Activated naive CD4-positive, alpha-beta T cell treated with anti-CD3 and anti-CD28 coated beads, Interleukin-2, amount 10 ng/mL, durations not matched to agents 7 days and 5 days (primary cell): ENCODE measurements at regions not wholly inside any gene's neighbourhood (a gene's known extent, or its start where the extent isn't known, plus 50 kb on each side); places are given as distances from the start of the nearest gene placed in this dataset.

ENCODE experiments used
- CTCF ChIA-PET: fragments of 350-600 bp; sonication (Branson Sonifier 250); formaldehyde crosslinking; loops from one replicate; lab custom pipeline; 2021; ENCODE audit warnings: antibody characterized with exemption; lab: Charles Lee
- DNase-seq: peaks from one replicate; pipeline ENCODE4 v3.0.0-alpha.2; 2020
- H3K27ac Mint-ChIP-seq: one replicate; pipeline ENCODE4 v1.8.0; 2021; ENCODE audit warnings: mild to moderate bottlenecking, moderate library complexity, mixed read lengths
- H3K27me3 Mint-ChIP-seq: one replicate; pipeline ENCODE4 v1.8.0; 2021; ENCODE audit warnings: mild to moderate bottlenecking, mixed read lengths
- H3K36me3 Mint-ChIP-seq: one replicate; pipeline ENCODE4 v1.8.0; 2021; ENCODE audit warnings: mixed read lengths
- H3K4me1 Mint-ChIP-seq: one replicate; pipeline ENCODE4 v1.8.0; 2021; ENCODE audit warnings: mixed read lengths
- H3K4me3 Mint-ChIP-seq: one replicate; pipeline ENCODE4 v1.8.0; 2021; ENCODE audit warnings: mild to moderate bottlenecking, moderate library complexity, mixed read lengths
- H3K9me3 Mint-ChIP-seq: one replicate; pipeline ENCODE4 v1.8.0; 2021; ENCODE audit warnings: mixed read lengths

DNA sequence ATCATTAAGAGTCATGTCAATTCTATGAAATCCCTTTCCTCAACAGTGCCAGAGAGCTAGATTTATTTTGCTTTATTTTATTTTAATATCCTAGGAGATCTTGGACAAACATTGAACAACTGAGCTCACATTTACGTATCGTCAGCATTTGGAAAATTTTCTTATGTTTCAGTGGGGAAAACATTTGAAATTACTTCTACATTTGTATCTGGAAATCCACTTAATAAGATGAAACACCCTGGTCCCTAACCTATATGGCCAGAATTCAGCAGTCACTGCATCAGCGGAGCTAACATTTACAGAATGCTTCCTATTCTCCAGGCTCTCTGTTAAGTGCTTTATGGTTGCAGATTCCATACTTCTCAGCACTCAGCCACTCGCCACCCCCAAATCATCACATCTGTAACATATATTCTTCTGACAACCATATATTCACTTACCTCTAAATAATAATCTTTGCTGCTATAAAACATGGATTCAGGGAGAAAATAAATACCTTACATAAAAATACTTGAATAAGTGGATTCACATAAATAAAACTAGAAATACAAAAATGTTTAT is 773.9 kb downstream of the JRKL start:
- no peaks in the 10 kb centered on the region for H3K36me3 Mint-ChIP-seq
- no peak overlapping the region for H3K4me3 Mint-ChIP-seq
- no peak overlapping the region for H3K27ac Mint-ChIP-seq
- DNase-seq: no peak
- no peaks in the 10 kb centered on the region for H3K27me3 Mint-ChIP-seq
- H3K9me3 Mint-ChIP-seq: peaks cover 3% of the 10 kb centered on the region
- CTCF ChIA-PET: no interaction called here
- H3K4me1 Mint-ChIP-seq: no peaks in the 10 kb centered on the region

DNA sequence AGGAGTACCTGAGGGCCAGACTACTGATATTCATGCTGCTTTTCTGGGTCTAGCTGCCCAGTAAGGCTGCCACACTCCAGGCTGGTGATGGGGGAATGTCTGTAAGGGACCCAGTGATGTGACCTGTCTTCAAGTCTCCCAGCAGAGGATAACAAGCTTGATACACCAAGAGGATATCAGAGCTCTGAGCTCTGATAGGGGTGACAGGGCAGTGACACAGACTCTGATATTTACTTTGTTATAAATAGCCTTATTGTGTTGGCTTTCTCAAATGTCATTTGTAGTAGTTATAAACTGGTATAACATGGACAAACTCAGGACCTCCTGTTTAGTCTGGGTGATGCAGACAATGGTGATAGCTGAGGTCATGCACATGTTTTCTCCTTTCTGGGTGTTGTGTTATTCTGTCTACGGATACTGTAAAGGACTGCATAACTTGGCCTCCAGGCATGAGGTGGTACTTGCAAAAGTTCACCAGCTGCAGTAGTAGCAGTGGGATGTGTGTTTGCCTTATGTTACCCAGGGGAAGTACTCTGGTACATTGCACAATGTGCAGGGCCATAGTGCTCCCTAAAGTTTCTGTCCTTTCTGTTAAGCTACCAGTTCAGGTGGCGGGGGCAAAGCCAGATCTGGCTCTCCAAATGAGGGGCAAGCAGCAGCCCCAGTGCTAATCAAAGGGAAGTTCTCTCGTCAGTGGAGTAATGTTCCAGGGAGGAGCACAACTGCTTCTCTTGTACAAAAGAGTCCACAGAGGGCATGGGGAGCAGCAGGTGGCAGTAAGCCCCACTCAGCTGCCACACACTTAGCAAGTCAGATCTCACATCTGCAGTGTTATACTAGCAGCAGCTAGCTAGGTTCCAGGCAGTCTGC is 812.2 kb downstream of the JRKL start:
- Mint-ChIP-seq H3K27me3 (no peaks in the 10 kb centered on the region), H3K4me1 (no peaks in the 10 kb centered on the region), H3K9me3 (peaks cover 4% of the 10 kb centered on the region), H3K27ac (no peak overlapping the region), H3K4me3 (no peak overlapping the region), H3K36me3 (no peaks in the 10 kb centered on the region)
- CTCF ChIA-PET: no interaction called here
- no peak for DNase-seq

DNA sequence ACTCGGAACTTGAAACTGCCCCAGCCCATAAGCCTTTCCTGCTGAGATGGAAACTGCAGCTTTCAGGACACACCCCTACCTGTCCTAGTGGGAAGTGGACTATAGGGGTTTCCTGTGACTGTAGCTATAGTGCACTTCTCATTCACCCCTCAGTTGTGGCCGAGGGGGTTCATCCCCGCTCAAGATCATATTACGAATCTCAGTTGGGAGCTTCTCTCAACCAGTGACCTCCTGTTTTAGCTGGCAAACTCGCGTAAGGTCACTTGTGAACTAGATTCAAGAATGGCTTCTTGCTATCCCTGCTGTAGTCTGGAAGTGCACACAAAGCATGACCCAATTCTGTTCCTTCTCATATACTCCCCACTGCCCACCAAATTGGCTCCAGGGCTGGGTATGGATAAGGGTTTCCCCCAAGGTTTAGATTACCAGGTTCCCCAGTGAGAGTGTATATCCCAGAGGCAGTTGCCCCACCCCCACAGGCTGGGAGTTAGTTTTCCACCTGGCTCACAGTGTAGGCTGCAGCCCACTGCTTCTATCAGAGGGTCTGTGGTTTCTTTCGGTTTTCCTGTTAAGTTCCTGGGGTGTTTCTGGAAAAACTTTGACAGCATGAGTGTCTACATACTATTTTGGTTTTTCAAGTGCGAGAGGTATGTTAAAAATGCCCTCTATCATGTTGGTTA is 812.9 kb downstream of the JRKL start:
- no peaks in the 10 kb centered on the region for H3K27me3 Mint-ChIP-seq
- DNase-seq: no peak
- H3K4me3 Mint-ChIP-seq: no peak overlapping the region
- no peak overlapping the region for H3K27ac Mint-ChIP-seq
- no peaks in the 10 kb centered on the region for H3K4me1 Mint-ChIP-seq
- CTCF ChIA-PET: no interaction called here
- no peaks in the 10 kb centered on the region for H3K36me3 Mint-ChIP-seq
- peaks cover 4% of the 10 kb centered on the region for H3K9me3 Mint-ChIP-seq

DNA sequence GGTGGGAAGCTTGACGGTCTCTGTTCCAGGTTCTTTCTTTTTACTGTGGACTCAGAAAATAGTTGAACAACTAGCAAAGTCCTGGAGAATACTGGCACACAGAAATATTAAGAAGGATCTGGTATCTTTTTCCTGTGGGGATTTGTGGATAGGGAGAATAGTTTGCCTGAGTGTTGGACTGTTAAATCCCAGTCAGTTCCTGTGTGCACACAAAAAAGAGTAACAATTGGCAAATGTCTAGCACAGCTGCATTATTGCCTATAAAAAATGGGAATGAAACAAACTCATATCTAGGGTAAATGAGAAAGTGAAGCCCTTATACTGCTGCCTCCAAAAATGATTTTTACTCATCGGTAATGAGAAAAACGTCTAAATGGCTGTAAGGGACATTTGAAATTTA is 828.2 kb downstream of the JRKL start:
- CTCF ChIA-PET: no interaction called here
- no peaks in the 10 kb centered on the region for H3K36me3 Mint-ChIP-seq
- no peaks in the 10 kb centered on the region for H3K4me1 Mint-ChIP-seq

DNA sequence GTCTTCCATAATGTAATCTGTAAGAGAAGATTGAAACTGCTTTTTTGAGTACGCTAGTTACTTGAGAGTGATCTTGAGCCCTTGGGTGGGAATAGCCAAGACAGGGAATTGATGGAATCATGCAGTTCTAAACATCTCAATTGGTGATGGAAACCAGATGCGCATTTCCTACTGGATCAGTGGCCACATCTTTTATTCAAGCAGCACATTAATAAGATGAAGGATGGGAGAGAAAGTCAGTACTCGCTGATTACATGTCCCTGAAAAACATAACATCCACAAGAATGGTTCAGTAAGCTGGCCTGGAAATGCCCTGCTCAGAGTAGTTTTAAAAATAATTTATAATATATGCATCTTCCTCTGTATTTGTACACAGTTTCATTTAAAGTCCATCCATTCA is 833.8 kb downstream of the JRKL start:
- Mint-ChIP-seq H3K9me3 (peaks cover 2% of the 10 kb centered on the region), H3K4me1 (no peaks in the 10 kb centered on the region), H3K4me3 (no peak overlapping the region), H3K27me3 (no peaks in the 10 kb centered on the region), H3K27ac (no peak overlapping the region), H3K36me3 (no peaks in the 10 kb centered on the region)
- no peak for DNase-seq
- CTCF ChIA-PET: no interaction called here

More for the DNA sequence above, 828.2 kb downstream of the JRKL start:
- Mint-ChIP-seq H3K27ac (no peak overlapping the region), H3K27me3 (no peaks in the 10 kb centered on the region), H3K9me3 (no peaks in the 10 kb centered on the region), H3K4me3 (no peak overlapping the region)
- no peak for DNase-seq

DNA sequence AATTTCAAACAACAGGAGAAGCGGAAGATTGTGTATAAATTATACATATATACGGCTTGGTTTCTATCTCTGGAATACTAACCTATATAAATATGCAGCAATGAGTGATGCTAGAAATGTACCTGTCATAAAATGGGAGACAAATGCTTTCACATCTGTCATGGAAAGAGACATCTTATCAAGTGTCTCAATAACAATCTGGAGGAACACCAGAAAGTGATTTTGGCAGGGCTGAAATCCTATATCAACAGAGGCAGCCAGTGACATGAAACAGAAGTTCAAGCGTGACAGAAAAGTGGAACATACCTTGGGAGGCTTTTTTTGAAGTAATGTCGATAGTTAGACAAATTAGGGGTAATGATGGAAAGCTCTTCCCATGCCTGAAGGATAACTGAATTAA is 834.6 kb downstream of the JRKL start:
- no peak for DNase-seq
- H3K27ac Mint-ChIP-seq: no peak overlapping the region
- H3K4me3 Mint-ChIP-seq: no peak overlapping the region
- H3K4me1 Mint-ChIP-seq: no peaks in the 10 kb centered on the region
- no peaks in the 10 kb centered on the region for H3K27me3 Mint-ChIP-seq
- H3K36me3 Mint-ChIP-seq: no peaks in the 10 kb centered on the region
- CTCF ChIA-PET: no interaction called here
- H3K9me3 Mint-ChIP-seq: peaks cover 2% of the 10 kb centered on the region

DNA sequence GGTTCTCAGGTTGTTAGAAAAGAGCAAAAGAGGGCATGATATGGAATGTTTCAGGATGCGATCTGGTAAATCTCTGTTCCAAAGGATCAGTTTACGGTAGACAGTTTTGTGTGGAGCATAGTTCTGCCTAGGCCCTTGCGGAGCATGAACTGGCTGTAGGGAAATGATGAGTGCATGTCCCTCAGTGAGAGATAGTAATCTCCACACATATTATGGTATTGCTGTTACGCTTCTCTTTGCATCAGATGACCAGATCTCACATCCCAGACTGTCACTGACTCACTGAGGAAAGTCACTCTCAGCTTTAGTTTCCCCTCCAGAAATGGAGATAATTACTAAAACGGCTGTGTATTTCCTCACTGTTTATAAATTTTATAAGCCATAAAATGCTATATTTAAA is 836.0 kb downstream of the JRKL start:
- CTCF ChIA-PET: no interaction called here
- H3K36me3 Mint-ChIP-seq: no peaks in the 10 kb centered on the region
- no peak overlapping the region for H3K27ac Mint-ChIP-seq
- no peaks in the 10 kb centered on the region for H3K27me3 Mint-ChIP-seq
- H3K9me3 Mint-ChIP-seq: peaks cover 2% of the 10 kb centered on the region
- H3K4me1 Mint-ChIP-seq: no peaks in the 10 kb centered on the region
- no peak for DNase-seq
- no peak overlapping the region for H3K4me3 Mint-ChIP-seq

DNA sequence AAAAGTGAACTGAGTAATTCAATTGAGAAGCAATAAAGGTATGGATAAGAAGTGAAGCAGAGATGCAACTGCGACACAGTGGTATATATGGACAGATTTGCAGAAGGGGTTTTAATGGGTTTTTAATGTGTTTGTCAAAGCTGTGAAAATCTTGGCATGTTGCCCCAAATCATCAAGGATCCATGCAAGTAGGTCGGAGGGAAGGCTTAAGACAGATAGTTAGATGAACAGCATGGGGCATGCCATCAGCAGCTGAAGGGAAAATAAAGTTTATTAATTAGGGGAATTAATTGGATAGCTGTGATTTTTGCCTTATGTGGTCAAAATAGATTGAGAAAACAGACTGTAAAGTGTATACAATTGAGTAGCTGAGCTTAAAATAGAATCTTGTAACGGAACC is 840.1 kb downstream of the JRKL start:
- CTCF ChIA-PET: no interaction called here
- no peak for DNase-seq
- Mint-ChIP-seq H3K27me3 (no peaks in the 10 kb centered on the region), H3K4me1 (no peaks in the 10 kb centered on the region), H3K27ac (no peak overlapping the region), H3K9me3 (peaks cover 2% of the 10 kb centered on the region), H3K36me3 (no peaks in the 10 kb centered on the region), H3K4me3 (no peak overlapping the region)

DNA sequence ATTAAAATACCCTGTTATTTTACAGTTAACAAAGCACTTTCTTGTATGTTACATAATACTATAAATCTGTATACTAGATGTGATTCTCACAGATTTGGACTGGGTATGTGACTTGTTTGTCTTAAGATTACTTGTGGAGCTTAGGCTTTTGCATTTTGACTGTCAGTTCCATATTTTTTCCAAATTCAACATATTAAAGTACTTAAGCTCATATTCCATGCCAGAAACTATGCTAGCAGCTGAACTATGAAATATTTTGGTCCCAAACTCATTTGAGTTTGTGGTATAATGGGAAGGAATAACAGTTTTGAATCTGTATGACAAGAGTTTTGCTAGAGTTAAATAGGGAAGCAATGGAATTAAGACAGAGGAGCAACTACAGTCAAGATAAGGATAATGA is 841.4 kb downstream of the JRKL start:
- Mint-ChIP-seq H3K4me3 (no peak overlapping the region), H3K4me1 (no peaks in the 10 kb centered on the region), H3K36me3 (no peaks in the 10 kb centered on the region), H3K27ac (no peak overlapping the region), H3K27me3 (no peaks in the 10 kb centered on the region), H3K9me3 (peaks cover 2% of the 10 kb centered on the region)
- CTCF ChIA-PET: no interaction called here
- DNase-seq: no peak

DNA sequence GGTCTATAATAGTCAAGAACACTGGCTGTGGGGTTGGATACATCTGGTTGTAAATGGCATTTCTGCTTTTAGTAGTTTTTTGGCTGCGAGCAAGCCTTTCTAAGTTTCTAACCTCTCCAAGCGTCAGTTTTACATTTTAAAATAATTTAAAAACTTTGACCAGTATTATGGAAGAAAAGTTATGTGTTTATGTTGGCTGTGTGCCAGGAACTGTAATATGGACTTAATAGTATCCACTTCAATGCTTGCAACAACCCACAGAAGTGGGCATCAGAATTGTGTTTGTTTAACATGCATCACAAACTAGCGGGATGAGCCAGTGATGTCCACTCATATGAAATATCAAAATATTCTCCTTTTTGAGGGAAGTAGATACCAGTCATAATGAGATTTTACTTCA is 844.2 kb downstream of the JRKL start:
- H3K4me1 Mint-ChIP-seq: no peaks in the 10 kb centered on the region
- H3K27ac Mint-ChIP-seq: no peak overlapping the region
- no peak for DNase-seq
- no peaks in the 10 kb centered on the region for H3K27me3 Mint-ChIP-seq
- H3K4me3 Mint-ChIP-seq: no peak overlapping the region
- H3K36me3 Mint-ChIP-seq: no peaks in the 10 kb centered on the region
- CTCF ChIA-PET: no interaction called here
- H3K9me3 Mint-ChIP-seq: peaks cover 2% of the 10 kb centered on the region

DNA sequence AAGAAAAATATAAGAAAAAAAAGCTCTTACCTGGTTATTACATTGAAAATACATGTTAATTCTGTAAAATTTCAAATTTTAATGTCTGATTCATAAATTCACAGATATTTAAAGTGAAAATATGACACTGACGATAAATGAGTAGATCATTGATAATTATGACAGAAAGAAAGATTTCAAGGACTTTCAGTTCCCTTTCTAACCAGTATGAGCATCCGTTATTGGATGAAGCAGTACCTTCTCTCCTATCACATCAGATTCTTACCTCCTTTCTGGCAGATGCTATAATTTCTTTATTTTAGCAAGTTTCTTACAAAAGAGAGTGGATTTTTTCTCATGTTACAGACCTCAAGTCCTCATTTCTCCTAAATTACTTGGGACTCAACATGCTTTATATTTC is 847.3 kb downstream of the JRKL start:
- no peaks in the 10 kb centered on the region for H3K36me3 Mint-ChIP-seq
- no peak for DNase-seq
- no peaks in the 10 kb centered on the region for H3K4me1 Mint-ChIP-seq
- no peaks in the 10 kb centered on the region for H3K9me3 Mint-ChIP-seq
- CTCF ChIA-PET: no interaction called here
- H3K27ac Mint-ChIP-seq: no peak overlapping the region
- H3K27me3 Mint-ChIP-seq: no peaks in the 10 kb centered on the region
- H3K4me3 Mint-ChIP-seq: no peak overlapping the region

DNA sequence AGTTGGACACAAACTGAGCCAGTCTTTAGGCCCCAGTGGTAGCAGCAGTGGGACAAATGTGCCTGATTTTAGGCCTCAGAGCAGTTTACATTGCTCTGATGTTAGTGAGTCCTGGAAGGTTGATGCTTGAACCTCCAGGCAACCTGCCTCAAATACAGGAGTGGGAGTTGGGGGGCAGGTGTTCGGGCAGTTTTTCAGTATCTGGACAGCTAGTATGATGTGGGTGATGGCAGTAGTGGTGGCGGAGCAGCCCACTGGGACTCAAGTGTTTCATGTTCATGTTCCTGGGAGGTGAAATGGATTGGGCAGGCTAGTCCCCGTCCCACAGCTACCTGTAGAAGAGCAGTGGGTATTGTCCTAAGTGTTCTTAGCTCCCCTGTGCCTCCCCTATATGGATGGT is 857.8 kb downstream of the JRKL start:
- CTCF ChIA-PET: no interaction called here
- Mint-ChIP-seq H3K9me3 (peaks cover 15% of the 10 kb centered on the region), H3K4me1 (no peaks in the 10 kb centered on the region), H3K36me3 (no peaks in the 10 kb centered on the region), H3K27me3 (no peaks in the 10 kb centered on the region), H3K27ac (no peak overlapping the region), H3K4me3 (no peak overlapping the region)
- no peak for DNase-seq

DNA sequence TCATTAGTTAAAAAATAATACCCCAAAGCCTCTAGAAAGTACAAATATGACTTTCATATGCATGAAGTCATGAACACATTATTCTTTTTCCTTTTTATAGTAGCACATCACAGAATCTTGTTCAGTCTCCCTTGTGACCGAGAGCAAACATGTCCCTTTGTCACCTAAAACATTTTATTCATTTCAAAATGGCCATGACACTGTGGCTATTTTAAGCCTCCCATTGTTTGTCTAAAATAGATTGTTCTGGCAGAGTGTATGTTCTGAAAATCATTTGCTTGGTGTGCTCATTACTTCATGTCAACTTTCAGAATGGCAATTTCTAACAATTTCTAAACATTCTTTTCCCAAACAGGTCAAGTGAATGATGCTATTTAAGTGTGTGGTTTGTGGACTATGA is 865.0 kb downstream of the JRKL start:
- H3K9me3 Mint-ChIP-seq: peaks cover 6% of the 10 kb centered on the region
- no peak overlapping the region for H3K4me3 Mint-ChIP-seq
- no peaks in the 10 kb centered on the region for H3K27me3 Mint-ChIP-seq
- CTCF ChIA-PET: no interaction called here
- no peak overlapping the region for H3K27ac Mint-ChIP-seq
- no peak for DNase-seq
- H3K4me1 Mint-ChIP-seq: no peaks in the 10 kb centered on the region
- H3K36me3 Mint-ChIP-seq: no peaks in the 10 kb centered on the region

DNA sequence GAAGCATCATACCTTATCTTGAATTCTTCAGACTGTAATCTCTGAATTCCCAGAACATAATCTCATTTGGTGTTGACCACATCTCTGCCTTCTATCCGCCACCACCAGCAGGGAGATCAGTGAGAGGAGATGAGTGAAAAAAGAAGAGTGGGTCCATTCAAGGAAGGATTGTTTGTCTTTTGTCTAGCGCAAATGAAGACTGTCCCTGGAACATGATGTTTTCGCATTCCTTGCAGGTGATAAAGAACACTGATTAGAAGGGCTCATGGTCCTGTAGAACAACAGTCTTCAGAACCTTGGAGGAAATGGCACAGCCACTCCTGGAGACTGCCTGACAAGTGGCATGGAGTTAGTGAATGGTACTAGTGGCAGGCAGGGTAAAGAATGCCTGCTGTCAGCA is 869.6 kb downstream of the JRKL start:
- CTCF ChIA-PET: no interaction called here
- no peaks in the 10 kb centered on the region for H3K27me3 Mint-ChIP-seq
- no peak overlapping the region for H3K4me3 Mint-ChIP-seq
- no peaks in the 10 kb centered on the region for H3K36me3 Mint-ChIP-seq
- peaks cover 7% of the 10 kb centered on the region for H3K9me3 Mint-ChIP-seq
- no peak overlapping the region for H3K27ac Mint-ChIP-seq
- no peak for DNase-seq
- H3K4me1 Mint-ChIP-seq: no peaks in the 10 kb centered on the region

DNA sequence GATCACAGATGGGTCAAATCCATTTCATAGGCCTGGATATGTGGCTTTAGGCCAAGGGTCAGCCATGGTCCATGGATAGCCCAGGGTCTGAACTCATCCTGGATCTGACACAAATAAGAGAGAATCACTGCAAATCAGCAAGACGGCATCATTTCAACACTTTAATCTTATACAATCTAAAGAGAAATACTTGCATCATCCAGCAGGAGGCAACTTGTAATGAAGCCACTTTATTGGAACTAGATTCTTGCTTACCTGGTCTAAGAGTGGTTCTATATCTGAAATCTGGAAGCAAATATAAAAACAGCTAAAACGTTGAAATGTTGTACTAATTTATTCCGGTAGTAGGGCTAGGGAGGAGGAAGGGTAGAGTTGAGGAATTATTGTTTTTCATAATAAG is 870.1 kb downstream of the JRKL start:
- no peaks in the 10 kb centered on the region for H3K36me3 Mint-ChIP-seq
- no peak overlapping the region for H3K4me3 Mint-ChIP-seq
- H3K4me1 Mint-ChIP-seq: no peaks in the 10 kb centered on the region
- CTCF ChIA-PET: interaction anchor here (0.5 kb wide), 1 partner anchor 558 kb away, joined by 3 read pairs; no protein-coding TSS in a partner anchor
- DNase-seq: no peak
- no peak overlapping the region for H3K27ac Mint-ChIP-seq
- peaks cover 7% of the 10 kb centered on the region for H3K9me3 Mint-ChIP-seq
- H3K27me3 Mint-ChIP-seq: no peaks in the 10 kb centered on the region
